GM23338 (cell line): ENCODE measurements at regions not wholly inside any gene's neighbourhood (a gene's known extent, or its start where the extent isn't known, plus 50 kb on each side); places are given as distances from the start of the nearest gene placed in this dataset.

Experiments used
- ATAC-seq: fragments of 200-7000 bp; cut with Tn5 transposase; 3 replicates; pipeline ENCODE4 v1.9.1; 2020
- DNase-seq: peaks from one replicate; pipeline ENCODE4 v3.0.0-alpha.2; 2015; ENCODE audit warnings: low spot score
- H2AFZ ChIP-seq: fragments of 200-600 bp; sonication (generic); 2 replicates; pipeline ENCODE4 v1.8.0; 2016; ENCODE audit warnings: antibody characterized with exemption, mild to moderate bottlenecking, moderate library complexity
- H3F3A ChIP-seq: fragments of 200-600 bp; sonication (generic); replicated peaks from 2 replicates; pipeline ENCODE4 v1.8.0; 2017; ENCODE audit warnings: antibody characterized with exemption, mixed run types, low read depth
- H3K27ac ChIP-seq: fragments of 200-600 bp; sonication (generic); 2 replicates; pipeline ENCODE4 v1.6.1; 2016; ENCODE audit warnings: low read depth
- H3K27me3 ChIP-seq: fragments of 200-600 bp; sonication (generic); 2 replicates; pipeline ENCODE4 v1.8.0; 2016; ENCODE audit warnings: mild to moderate bottlenecking, mixed run types, moderate library complexity; ENCODE audit not compliant: insufficient read depth
- H3K36me3 ChIP-seq: fragments of 200-600 bp; sonication (generic); 2 replicates; pipeline ENCODE4 v1.8.0; 2016; ENCODE audit warnings: mild to moderate bottlenecking; ENCODE audit not compliant: insufficient read depth
- H3K4me1 ChIP-seq: fragments of 200-600 bp; sonication (generic); 2 replicates; pipeline ENCODE4 v1.8.0; 2016; ENCODE audit warnings: mild to moderate bottlenecking, moderate library complexity; ENCODE audit not compliant: insufficient read depth
- H3K4me2 ChIP-seq: fragments of 200-600 bp; sonication (generic); 2 replicates; pipeline ENCODE4 v1.7.1; 2017; ENCODE audit warnings: mixed run types
- H3K4me3 ChIP-seq: fragments of 200-600 bp; sonication (generic); 2 replicates; pipeline ENCODE4 v1.6.1; 2016; ENCODE audit warnings: mixed run types
- H3K79me2 ChIP-seq: fragments of 200-600 bp; sonication (generic); replicated peaks from 2 replicates; pipeline ENCODE4 v1.8.0; 2017; ENCODE audit warnings: mild to moderate bottlenecking; ENCODE audit not compliant: insufficient read depth
- H3K9me2 ChIP-seq: fragments of 200-600 bp; sonication (generic); 2 replicates; pipeline ENCODE4 v1.8.0; 2017; ENCODE audit not compliant: insufficient read depth
- H4K20me1 ChIP-seq: fragments of 200-600 bp; sonication (generic); replicated peaks from 2 replicates; pipeline ENCODE4 v1.8.0; 2017; ENCODE audit warnings: mild to moderate bottlenecking; ENCODE audit not compliant: insufficient read depth
- H3K27ac Mint-ChIP-seq: 2 replicates; pipeline ENCODE4 v1.8.0; 2020; ENCODE audit warnings: inconsistent platforms, mild to moderate bottlenecking, moderate library complexity, mixed read lengths
- H3K27me3 Mint-ChIP-seq: 3 replicates; pipeline ENCODE4 v1.8.0; 2022; ENCODE audit warnings: low read depth, mild to moderate bottlenecking, moderate library complexity, mixed read lengths, inconsistent platforms; ENCODE audit not compliant: insufficient read depth, poor library complexity
- H3K36me3 Mint-ChIP-seq: 3 replicates; pipeline ENCODE4 v1.8.0; 2021; ENCODE audit warnings: low read depth, mild to moderate bottlenecking, inconsistent platforms, moderate library complexity, mixed read lengths
- H3K4me1 Mint-ChIP-seq: 3 replicates; pipeline ENCODE4 v1.8.0; 2020; ENCODE audit warnings: mild to moderate bottlenecking, inconsistent platforms, mixed read lengths
- H3K4me3 Mint-ChIP-seq: 3 replicates; pipeline ENCODE4 v1.8.0; 2021; ENCODE audit warnings: moderate library complexity, mild to moderate bottlenecking, inconsistent platforms, mixed read lengths
- H3K9me3 Mint-ChIP-seq: 3 replicates; pipeline ENCODE4 v1.8.0; 2020; ENCODE audit warnings: moderate library complexity, mild to moderate bottlenecking, inconsistent platforms, mixed read lengths
- CREB1 ChIP-seq: fragments of 250-450 bp; sonication (Bioruptor Pico); IDR thresholded peaks from 2 replicates; pipeline ENCODE4 v1.5.0; 2020; ENCODE audit warnings: low read depth, mild to moderate bottlenecking, moderate library complexity
- CTCF ChIP-seq, 2 experiments: fragments of 200-600 bp in 1 of 2; sonication (generic) in 1 of 2; conservative IDR thresholded peaks; 2 replicates each; pipeline versions ENCODE4 v1.5.1 to v1.6.1; 2016 to 2017; ENCODE audit warnings: antibody characterized with exemption in 2 of 2, low read depth in 2 of 2, mild to moderate bottlenecking in 2 of 2, moderate library complexity in 1 of 2
- ETS1 ChIP-seq: IDR thresholded peaks from 2 replicates; pipeline ENCODE4 v1.6.1; 2016; ENCODE audit warnings: antibody characterized with exemption
- EZH2 ChIP-seq: fragments of 200-600 bp; sonication (generic); IDR thresholded peaks from one replicate; pipeline ENCODE4 v1.8.0; 2017; ENCODE audit warnings: antibody characterized with exemption, mild to moderate bottlenecking, low read depth; ENCODE audit not compliant: unreplicated experiment
- EZH2phosphoT487 ChIP-seq: fragments of 200-600 bp; sonication (generic); IDR thresholded peaks from one replicate; pipeline ENCODE4 v1.8.1; 2018; ENCODE audit warnings: antibody characterized with exemption; ENCODE audit not compliant: unreplicated experiment
- JUNB ChIP-seq: IDR thresholded peaks from one replicate; pipeline ENCODE4 v1.6.1; 2016; ENCODE audit warnings: antibody characterized with exemption; ENCODE audit not compliant: unreplicated experiment
- NANOG ChIP-seq: IDR thresholded peaks from 2 replicates; pipeline ENCODE4 v1.6.1; 2016; ENCODE audit warnings: antibody characterized with exemption, borderline replicate concordance
- POLR2AphosphoS5 ChIP-seq: IDR thresholded peaks from 2 replicates; pipeline ENCODE4 v1.6.1; 2016; ENCODE audit warnings: antibody characterized with exemption, low read depth
- REST ChIP-seq: IDR thresholded peaks from one replicate; pipeline ENCODE4 v1.6.1; 2018; ENCODE audit warnings: antibody characterized with exemption; ENCODE audit not compliant: unreplicated experiment
- STAT1 ChIP-seq: IDR thresholded peaks from one replicate; pipeline ENCODE4 v1.6.1; 2016; ENCODE audit warnings: antibody characterized with exemption; ENCODE audit not compliant: unreplicated experiment
- ZNF114 ChIP-seq: fragments of 250-450 bp; sonication (Bioruptor Pico); IDR thresholded peaks from 2 replicates; pipeline ENCODE4 v1.5.0; 2020; ENCODE audit warnings: mild to moderate bottlenecking, moderate library complexity
- ZNF331 ChIP-seq: fragments of 250-450 bp; sonication (Bioruptor Pico); IDR thresholded peaks from 2 replicates; pipeline ENCODE4 v1.5.0; 2020; ENCODE audit warnings: low read depth, mild to moderate bottlenecking, moderate library complexity
- ZNF462 ChIP-seq: fragments of 250-450 bp; sonication (Bioruptor Pico); IDR thresholded peaks from 2 replicates; pipeline ENCODE4 v1.5.0; 2020; ENCODE audit warnings: mild to moderate bottlenecking, moderate library complexity

GRCh38 chr1:221983444-221983843 lies 241.6 kb upstream of the DUSP10 start:
- no peaks in the 10 kb centered on the region for H4K20me1 ChIP-seq

More at GRCh38 chr1:221983444-221983843, 241.6 kb upstream of the DUSP10 start:
- peaks cover 13% of the 10 kb centered on the region for H3K4me1 ChIP-seq
- H3K9me2 ChIP-seq, result peaks cover 5% of the 10 kb centered on the region; the same call in 1 of the 2 replicates
- H2AFZ ChIP-seq, result no peak overlapping the region; the same call in 1 of the 2 replicates
- H3K27ac ChIP-seq, result no peak overlapping the region
- DNase-seq (no peak), ATAC-seq (no peak)
- Mint-ChIP-seq H3K27ac (no peak overlapping the region; the same call in 1 of the 2 replicates), H3K36me3 (peaks cover 2% of the 10 kb centered on the region; the same call in 2 of the 3 replicates), H3K4me1 (peaks cover 12% of the 10 kb centered on the region), H3K27me3 (peaks cover 2% of the 10 kb centered on the region), H3K4me3 (no peak overlapping the region), H3K9me3 (peaks cover 2% of the 10 kb centered on the region; the same call in 1 of the 3 replicates)
- TF ChIP-seq EZH2phosphoT487, result no peak
- no peak for TF ChIP-seq CREB1 (CRISPR knock-in tag)
- no peak for TF ChIP-seq NANOG
- TF ChIP-seq POLR2AphosphoS5, result no peak
- TF ChIP-seq STAT1, result no peak
- TF ChIP-seq CTCF (conservative IDR thresholded peaks at IDR 0.05; ENCODE audit: low read depth in 2 of 2), result no peak
- no peak for TF ChIP-seq ZNF462 (CRISPR knock-in tag)
- no peak for TF ChIP-seq JUNB
- TF ChIP-seq EZH2, result no peak
- no peak for TF ChIP-seq REST
- no peak for TF ChIP-seq ZNF114 (CRISPR knock-in tag)
- TF ChIP-seq ETS1, result no peak
- no peak for TF ChIP-seq ZNF331 (CRISPR knock-in tag)
- H3K79me2 ChIP-seq, result no peaks in the 10 kb centered on the region
- H3K4me2 ChIP-seq, result no peak overlapping the region
- no peaks in the 10 kb centered on the region for H3F3A ChIP-seq
- no peaks in the 10 kb centered on the region for H3K36me3 ChIP-seq
- H3K4me3 ChIP-seq, result no peak overlapping the region
- H3K27me3 ChIP-seq, result no peaks in the 10 kb centered on the region
